NCI-H2107 treated with DMSO at 0.1 percent for 48 hours (cell line): ENCODE measurements at regions not wholly inside any gene's neighbourhood (a gene's known extent, or its start where the extent isn't known, plus 50 kb on each side); places are given as distances from the start of the nearest gene placed in this dataset.

ENCODE experiments used
- DNase-seq: peaks from one replicate; lab custom pipeline; 2025; ENCODE audit not compliant: unreplicated experiment; lab: John Stamatoyannopoulos, UW

- DNase-seq: no peak
Observed at GRCh38 chr13:111949311-111949710, 117.6 kb upstream of the SOX1 start.

GRCh38 chr13:111950697-111951096 is 116.3 kb upstream of the SOX1 start:
- no peak for DNase-seq

- DNase-seq: no peak
Observed at GRCh38 chr13:111952032-111952431, 114.9 kb upstream of the SOX1 start.

- DNase-seq: no peak
Observed at GRCh38 chr13:111952814-111953213, 114.1 kb upstream of the SOX1 start.

GRCh38 chr13:111953546-111954178 is 113.3 kb upstream of the SOX1 start:
- DNase-seq: no peak

GRCh38 chr13:111954661-111955411 is 112.1 kb upstream of the SOX1 start:
- no peak for DNase-seq

GRCh38 chr13:111955412-111956065 is 111.4 kb upstream of the SOX1 start:
- no peak for DNase-seq

- DNase-seq: no peak
Observed at GRCh38 chr13:111956261-111957151, 110.4 kb upstream of the SOX1 start.

GRCh38 chr13:111957913-111958450 is 109.0 kb upstream of the SOX1 start:
- DNase-seq: no peak

- DNase-seq: no peak
Observed at GRCh38 chr13:111958612-111959395, 108.1 kb upstream of the SOX1 start.

GRCh38 chr13:111960152-111960772 is 106.7 kb upstream of the SOX1 start:
- no peak for DNase-seq

GRCh38 chr13:111961236-111961635 is 105.7 kb upstream of the SOX1 start:
- DNase-seq: no peak

GRCh38 chr13:111961651-111962192 is 105.2 kb upstream of the SOX1 start:
- no peak for DNase-seq

- DNase-seq: no peak
Observed at GRCh38 chr13:111962431-111962891, 104.5 kb upstream of the SOX1 start.

- no peak for DNase-seq
Observed at GRCh38 chr13:111963031-111963430, 103.9 kb upstream of the SOX1 start.

GRCh38 chr13:111964411-111965035 is 102.4 kb upstream of the SOX1 start:
- DNase-seq: no peak

GRCh38 chr13:111965466-111966214 is 101.3 kb upstream of the SOX1 start:
- DNase-seq: no peak

- DNase-seq: no peak
Observed at GRCh38 chr13:111966933-111967332, 100.0 kb upstream of the SOX1 start.
